Thoracic aorta (tissue), 2 donors: ENCODE measurements at regions not wholly inside any gene's neighbourhood (a gene's known extent, or its start where the extent isn't known, plus 50 kb on each side); places are given as distances from the start of the nearest gene placed in this dataset.

ENCODE experiments used
- ATAC-seq: fragments of 150-250 bp; one replicate; pipeline ENCODE4 v1.8.0; 2017; ENCODE audit warnings: low read depth; ENCODE audit not compliant: insufficient number of reproducible peaks, low FRiP score
- DNase-seq: peaks from one replicate; pipeline ENCODE4 v3.0.0-alpha.2; 2020; ENCODE audit warnings: low spot score
- H3K27ac ChIP-seq, 2 donors: fragments of 200-600 bp; sonication (generic); 1 replicate in 1 of 2; 2 replicates in 1 of 2; pipeline ENCODE4 v1.5.1; 2016; ENCODE audit warnings: mild to moderate bottlenecking in 2 of 2, moderate library complexity in 2 of 2
- H3K27me3 ChIP-seq: fragments of 200-600 bp; sonication (generic); replicated peaks from 2 replicates; pipeline ENCODE4 v1.6.0; 2016; ENCODE audit warnings: mild to moderate bottlenecking; ENCODE audit not compliant: insufficient read depth
- H3K36me3 ChIP-seq: fragments of 200-600 bp; sonication (generic); one replicate; pipeline ENCODE4 v1.5.1; 2016
- H3K4me1 ChIP-seq, 2 donors: fragments of 200-600 bp; sonication (generic); 1 replicate in 1 of 2; 2 replicates in 1 of 2; pipeline versions ENCODE4 v1.5.1 to v1.6.0; 2016; ENCODE audit warnings: low read depth in 2 of 2, mild to moderate bottlenecking in 1 of 2; ENCODE audit not compliant: control insufficient read depth in 1 of 2
- H3K4me3 ChIP-seq: fragments of 200-600 bp; sonication (generic); 2 replicates; pipeline ENCODE4 v1.5.1; 2016; ENCODE audit warnings: mild to moderate bottlenecking
- H3K9me3 ChIP-seq: fragments of 200-600 bp; sonication (generic); 2 replicates; pipeline ENCODE4 v1.5.1; 2016
- TF ChIP-seq, protein P1 (sequence below): fragments of 200-600 bp; sonication (generic); IDR thresholded peaks from one replicate; pipeline ENCODE4 v1.5.1; 2019; ENCODE audit warnings: antibody characterized with exemption

DNA sequence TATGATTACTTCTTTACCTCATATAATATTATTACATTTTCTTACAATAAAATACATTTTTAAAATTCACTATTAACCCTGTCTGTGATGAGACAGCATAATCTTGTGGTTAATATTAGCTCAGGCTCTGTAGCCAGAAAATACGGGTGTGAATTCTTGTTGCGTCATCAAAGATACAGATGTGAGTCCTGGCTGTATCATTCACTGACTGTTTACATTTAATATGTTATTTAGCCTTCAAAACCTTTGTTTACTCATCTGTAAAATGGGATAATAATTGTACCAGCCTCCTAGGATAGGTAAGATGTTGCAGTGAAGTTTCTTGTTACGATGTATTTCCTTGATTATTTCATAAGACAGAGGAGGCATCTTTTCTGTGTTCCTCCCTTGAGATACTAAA, 184.7 kb upstream of the PRPS1L1 start:
- Histone ChIP-seq H3K36me3 (no peaks in the 10 kb centered on the region), H3K27ac (no peak overlapping the region), H3K27me3 (no peaks in the 10 kb centered on the region), H3K4me1 (peaks cover 2 to 15% of the 10 kb centered on the region in 2 donors), H3K9me3 (no peaks in the 10 kb centered on the region), H3K4me3 (no peak overlapping the region)
- ATAC-seq (no peak), DNase-seq (no peak)
- TF ChIP-seq, protein P1, sequence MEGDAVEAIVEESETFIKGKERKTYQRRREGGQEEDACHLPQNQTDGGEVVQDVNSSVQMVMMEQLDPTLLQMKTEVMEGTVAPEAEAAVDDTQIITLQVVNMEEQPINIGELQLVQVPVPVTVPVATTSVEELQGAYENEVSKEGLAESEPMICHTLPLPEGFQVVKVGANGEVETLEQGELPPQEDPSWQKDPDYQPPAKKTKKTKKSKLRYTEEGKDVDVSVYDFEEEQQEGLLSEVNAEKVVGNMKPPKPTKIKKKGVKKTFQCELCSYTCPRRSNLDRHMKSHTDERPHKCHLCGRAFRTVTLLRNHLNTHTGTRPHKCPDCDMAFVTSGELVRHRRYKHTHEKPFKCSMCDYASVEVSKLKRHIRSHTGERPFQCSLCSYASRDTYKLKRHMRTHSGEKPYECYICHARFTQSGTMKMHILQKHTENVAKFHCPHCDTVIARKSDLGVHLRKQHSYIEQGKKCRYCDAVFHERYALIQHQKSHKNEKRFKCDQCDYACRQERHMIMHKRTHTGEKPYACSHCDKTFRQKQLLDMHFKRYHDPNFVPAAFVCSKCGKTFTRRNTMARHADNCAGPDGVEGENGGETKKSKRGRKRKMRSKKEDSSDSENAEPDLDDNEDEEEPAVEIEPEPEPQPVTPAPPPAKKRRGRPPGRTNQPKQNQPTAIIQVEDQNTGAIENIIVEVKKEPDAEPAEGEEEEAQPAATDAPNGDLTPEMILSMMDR, result no peak

DNA sequence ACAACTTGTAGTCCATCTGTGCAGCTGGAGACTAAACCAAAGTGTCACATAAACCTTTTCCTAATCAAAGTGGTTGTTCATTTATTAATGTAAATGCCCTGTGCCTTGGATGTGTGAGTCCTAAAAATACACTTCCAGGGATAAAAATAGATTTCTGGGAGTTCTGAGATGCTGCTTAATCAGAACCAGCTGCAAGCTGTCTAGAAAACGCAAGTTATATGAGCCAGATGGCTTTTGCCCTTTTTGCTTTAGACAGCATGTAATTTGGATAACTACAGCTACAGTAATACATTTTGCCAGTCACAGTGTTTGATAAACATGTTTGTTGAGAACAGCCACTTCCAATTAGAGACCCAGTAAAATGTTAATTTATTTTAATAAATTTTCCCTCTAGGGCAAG, 185.1 kb upstream of the PRPS1L1 start:
- H3K9me3 ChIP-seq, result no peaks in the 10 kb centered on the region
- no peak overlapping the region for H3K4me3 ChIP-seq
- no peak for DNase-seq
- no peaks in the 10 kb centered on the region for H3K27me3 ChIP-seq
- H3K4me1 ChIP-seq, result peaks cover 2 to 15% of the 10 kb centered on the region in 2 donors
- H3K36me3 ChIP-seq, result no peaks in the 10 kb centered on the region
- no peak overlapping the region for H3K27ac ChIP-seq
- TF ChIP-seq, protein P1, result no peak
- no peak for ATAC-seq

DNA sequence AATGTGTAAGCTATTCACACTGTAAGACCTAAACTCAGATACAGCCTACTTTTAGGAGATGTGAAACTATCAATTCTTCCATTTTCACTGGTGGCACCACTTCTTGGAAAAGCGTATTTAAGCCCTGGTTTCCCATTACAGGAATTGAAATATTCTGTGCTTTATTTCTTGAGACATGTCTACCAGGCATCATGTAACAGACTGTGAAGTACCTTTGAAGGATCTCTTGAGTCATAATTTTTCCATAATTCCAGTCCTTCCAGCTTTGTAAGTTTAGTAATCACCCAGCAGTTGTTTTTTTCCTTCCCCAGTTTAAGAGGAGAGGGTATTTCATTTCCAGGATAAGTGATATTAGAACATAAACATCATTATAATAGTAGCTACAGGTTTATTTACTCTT, 186.0 kb upstream of the PRPS1L1 start:
- Histone ChIP-seq H3K36me3 (no peaks in the 10 kb centered on the region), H3K4me3 (no peak overlapping the region), H3K9me3 (no peaks in the 10 kb centered on the region), H3K27me3 (no peaks in the 10 kb centered on the region), H3K27ac (no peak overlapping the region), H3K4me1 (peaks cover 2 to 15% of the 10 kb centered on the region in 2 donors)
- ATAC-seq, result no peak
- TF ChIP-seq, protein P1, result no peak
- DNase-seq, result no peak

DNA sequence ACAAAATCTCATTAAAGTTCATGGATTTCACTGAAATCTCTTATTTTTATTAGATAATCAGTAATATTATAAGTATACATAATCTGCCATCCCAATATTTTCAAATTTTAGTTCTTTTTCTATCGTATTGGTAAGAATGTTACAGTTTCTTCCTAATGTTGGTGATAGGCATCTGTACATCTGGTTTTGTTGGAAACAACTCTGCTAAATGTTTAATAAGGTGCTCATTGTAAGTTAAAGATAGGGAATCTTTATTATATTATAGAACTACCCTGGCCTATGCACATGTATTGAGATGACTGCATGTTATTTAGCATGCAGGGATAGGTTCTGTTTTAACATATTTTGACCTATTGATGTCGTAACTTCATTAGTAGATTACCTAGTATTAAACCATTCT, 188.6 kb upstream of the PRPS1L1 start:
- TF ChIP-seq, protein P1, result no peak
- peaks cover 15 to 37% of the 10 kb centered on the region in 2 donors for H3K4me1 ChIP-seq

DNA sequence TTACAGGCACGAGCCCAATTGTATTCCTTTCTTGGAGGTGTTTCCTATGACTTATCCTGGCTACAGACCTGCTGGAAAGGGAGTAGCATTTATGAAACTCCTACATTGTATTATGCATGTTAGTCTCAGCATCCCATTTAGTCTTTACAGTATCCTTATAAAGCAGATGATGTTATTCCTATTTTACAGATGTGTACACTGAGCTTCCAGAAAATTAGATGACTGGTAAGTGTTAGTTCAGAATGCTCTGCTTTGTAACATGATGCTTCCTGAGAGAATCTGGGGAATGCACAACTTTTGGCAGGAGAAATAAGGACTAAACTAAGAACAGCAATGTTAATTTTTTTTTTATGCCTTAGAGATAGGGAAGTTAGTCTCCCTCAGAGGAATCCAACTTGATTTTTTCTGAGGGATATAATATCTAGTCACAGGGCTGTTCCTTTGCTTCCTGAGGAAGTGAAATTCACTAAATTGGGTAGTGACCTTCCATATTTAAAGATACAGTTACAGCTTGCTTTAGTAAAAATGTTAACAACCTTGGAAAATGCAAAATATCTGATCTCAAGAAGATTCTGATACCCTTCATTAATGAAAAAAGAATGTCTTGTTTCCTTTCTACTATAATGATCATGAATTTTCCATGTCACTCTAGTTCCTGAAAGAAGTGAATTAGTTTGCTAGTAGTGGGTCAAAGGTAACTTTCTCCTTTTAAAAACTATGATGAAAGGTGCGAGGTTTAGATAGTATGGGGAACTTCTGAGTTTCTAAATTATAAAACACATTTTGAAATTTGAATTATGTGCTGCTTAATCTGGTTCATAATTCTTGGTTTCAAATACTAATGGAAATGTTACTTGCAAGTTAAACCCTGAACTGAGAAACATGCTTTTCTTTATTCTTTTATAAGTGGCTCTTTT, 194.0 kb upstream of the PRPS1L1 start:
- Histone ChIP-seq H3K4me3 (no peak overlapping the region), H3K27ac (peak overlapping the region; percentile 37 to 45), H3K4me1 (peaks cover 58 to 67% of the 10 kb centered on the region in 2 donors), H3K27me3 (no peaks in the 10 kb centered on the region), H3K36me3 (no peaks in the 10 kb centered on the region), H3K9me3 (no peaks in the 10 kb centered on the region)
- TF ChIP-seq, protein P1, result no peak
- ATAC-seq, result no peak
- no peak for DNase-seq

More for the DNA sequence above, 188.6 kb upstream of the PRPS1L1 start:
- Histone ChIP-seq H3K9me3 (no peaks in the 10 kb centered on the region), H3K27me3 (no peaks in the 10 kb centered on the region), H3K4me3 (no peak overlapping the region), H3K36me3 (no peaks in the 10 kb centered on the region), H3K27ac (no peak overlapping the region)
- ATAC-seq (no peak), DNase-seq (no peak)
